DOHH2 (cell line): ENCODE measurements at regions not wholly inside any gene's neighbourhood (a gene's known extent, or its start where the extent isn't known, plus 50 kb on each side); places are given as distances from the start of the nearest gene placed in this dataset.

Experiments used
- H3F3A ChIP-seq: fragments of 200-600 bp; sonication (generic), shearing (Covaris generic); 2 replicates; pipeline ENCODE4 v1.6.0; 2016; ENCODE audit warnings: antibody characterized with exemption, mild to moderate bottlenecking; ENCODE audit not compliant: control insufficient read depth, insufficient read depth
- H3K27ac ChIP-seq: fragments of 200-600 bp; sonication (generic); 2 replicates; pipeline ENCODE4 v1.5.1; 2014; ENCODE audit warnings: low read depth, mild to moderate bottlenecking, low read length, moderate library complexity
- H3K27me3 ChIP-seq: fragments of 200-600 bp; sonication (generic); 2 replicates; pipeline ENCODE4 v1.6.1; 2014; ENCODE audit warnings: mild to moderate bottlenecking, low read length, mixed read lengths; ENCODE audit not compliant: control insufficient read depth
- H3K36me3 ChIP-seq: fragments of 200-600 bp; sonication (generic); 2 replicates; pipeline ENCODE4 v1.6.1; 2014; ENCODE audit warnings: mild to moderate bottlenecking, low read length, moderate library complexity, mixed read lengths; ENCODE audit not compliant: control insufficient read depth
- H3K4me1 ChIP-seq: fragments of 200-600 bp; sonication (generic); 2 replicates; pipeline ENCODE4 v1.6.1; 2014; ENCODE audit warnings: mild to moderate bottlenecking, low read length, mixed read lengths; ENCODE audit not compliant: control insufficient read depth
- H3K4me2 ChIP-seq: fragments of 200-600 bp; sonication (generic); 2 replicates; pipeline ENCODE4 v1.6.0; 2014; ENCODE audit warnings: mild to moderate bottlenecking, low read length, moderate library complexity
- H3K4me3 ChIP-seq: fragments of 200-600 bp; sonication (generic); 2 replicates; pipeline ENCODE4 v1.5.1; 2014; ENCODE audit warnings: mild to moderate bottlenecking, low read length, mixed read lengths
- H3K79me2 ChIP-seq: fragments of 200-600 bp; sonication (generic); 2 replicates; pipeline ENCODE4 v1.6.1; 2014; ENCODE audit warnings: mild to moderate bottlenecking, low read length, mixed read lengths; ENCODE audit not compliant: control insufficient read depth
- H3K9me2 ChIP-seq: fragments of 200-600 bp; sonication (generic); replicated peaks from 2 replicates; pipeline ENCODE4 v1.6.1; 2014; ENCODE audit warnings: mild to moderate bottlenecking, low read length, mixed read lengths; ENCODE audit not compliant: control insufficient read depth
- H3K9me3 ChIP-seq: fragments of 200-600 bp; sonication (generic); 2 replicates; pipeline ENCODE4 v1.6.1; 2014; ENCODE audit warnings: antibody characterized with exemption, low read length, mixed read lengths; ENCODE audit not compliant: control insufficient read depth, insufficient read depth
- H4K20me1 ChIP-seq: fragments of 200-600 bp; sonication (generic); 2 replicates; pipeline ENCODE4 v1.6.0; 2014; ENCODE audit warnings: low read depth, mild to moderate bottlenecking, antibody characterized with exemption, low read length, moderate library complexity; ENCODE audit not compliant: control insufficient read depth, insufficient read depth
- EZH2phosphoT487 ChIP-seq: fragments of 200-600 bp; sonication (generic); IDR thresholded peaks from 2 replicates; pipeline ENCODE4 v1.6.1; 2017; ENCODE audit warnings: borderline replicate concordance, mild to moderate bottlenecking, antibody characterized with exemption, low read length, moderate library complexity, mixed read lengths
- TF ChIP-seq, protein P1 (sequence below): fragments of 200-600 bp; sonication (generic); IDR thresholded peaks from one replicate; pipeline ENCODE4 v1.5.1; 2014; ENCODE audit warnings: antibody characterized with exemption, mild to moderate bottlenecking, low read depth, low read length; ENCODE audit not compliant: poor library complexity, severe bottlenecking

DNA sequence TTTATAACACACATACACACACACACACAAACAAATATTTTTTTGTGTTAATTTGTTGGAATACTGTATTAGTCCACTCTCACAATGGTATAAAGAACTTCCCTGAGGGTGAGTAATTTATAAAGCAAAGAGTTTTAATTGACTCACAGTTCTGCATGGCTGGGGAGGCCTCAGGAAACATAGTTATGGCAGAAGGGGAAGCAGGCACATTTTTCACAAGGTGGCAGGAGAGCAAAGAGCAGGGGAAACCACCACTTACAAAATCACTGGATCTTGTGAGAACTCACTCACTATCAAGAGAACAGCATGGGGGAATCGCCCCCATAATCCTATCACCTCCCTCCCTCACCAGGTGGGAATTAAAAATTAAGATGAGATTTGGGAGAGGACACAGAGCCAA lies 205.4 kb upstream of the PTPRD start:
- Histone ChIP-seq H3K27ac (no peak overlapping the region), H3K9me3 (no peaks in the 10 kb centered on the region), H3K36me3 (no peaks in the 10 kb centered on the region), H3K4me1 (no peaks in the 10 kb centered on the region), H3K4me2 (no peak overlapping the region), H3K9me2 (no peaks in the 10 kb centered on the region), H3K27me3 (no peaks in the 10 kb centered on the region), H3F3A (no peaks in the 10 kb centered on the region), H3K79me2 (no peaks in the 10 kb centered on the region), H4K20me1 (no peaks in the 10 kb centered on the region), H3K4me3 (no peak overlapping the region)
- no peak for TF ChIP-seq EZH2phosphoT487
- TF ChIP-seq, protein P1, sequence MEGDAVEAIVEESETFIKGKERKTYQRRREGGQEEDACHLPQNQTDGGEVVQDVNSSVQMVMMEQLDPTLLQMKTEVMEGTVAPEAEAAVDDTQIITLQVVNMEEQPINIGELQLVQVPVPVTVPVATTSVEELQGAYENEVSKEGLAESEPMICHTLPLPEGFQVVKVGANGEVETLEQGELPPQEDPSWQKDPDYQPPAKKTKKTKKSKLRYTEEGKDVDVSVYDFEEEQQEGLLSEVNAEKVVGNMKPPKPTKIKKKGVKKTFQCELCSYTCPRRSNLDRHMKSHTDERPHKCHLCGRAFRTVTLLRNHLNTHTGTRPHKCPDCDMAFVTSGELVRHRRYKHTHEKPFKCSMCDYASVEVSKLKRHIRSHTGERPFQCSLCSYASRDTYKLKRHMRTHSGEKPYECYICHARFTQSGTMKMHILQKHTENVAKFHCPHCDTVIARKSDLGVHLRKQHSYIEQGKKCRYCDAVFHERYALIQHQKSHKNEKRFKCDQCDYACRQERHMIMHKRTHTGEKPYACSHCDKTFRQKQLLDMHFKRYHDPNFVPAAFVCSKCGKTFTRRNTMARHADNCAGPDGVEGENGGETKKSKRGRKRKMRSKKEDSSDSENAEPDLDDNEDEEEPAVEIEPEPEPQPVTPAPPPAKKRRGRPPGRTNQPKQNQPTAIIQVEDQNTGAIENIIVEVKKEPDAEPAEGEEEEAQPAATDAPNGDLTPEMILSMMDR, result no peak

DNA sequence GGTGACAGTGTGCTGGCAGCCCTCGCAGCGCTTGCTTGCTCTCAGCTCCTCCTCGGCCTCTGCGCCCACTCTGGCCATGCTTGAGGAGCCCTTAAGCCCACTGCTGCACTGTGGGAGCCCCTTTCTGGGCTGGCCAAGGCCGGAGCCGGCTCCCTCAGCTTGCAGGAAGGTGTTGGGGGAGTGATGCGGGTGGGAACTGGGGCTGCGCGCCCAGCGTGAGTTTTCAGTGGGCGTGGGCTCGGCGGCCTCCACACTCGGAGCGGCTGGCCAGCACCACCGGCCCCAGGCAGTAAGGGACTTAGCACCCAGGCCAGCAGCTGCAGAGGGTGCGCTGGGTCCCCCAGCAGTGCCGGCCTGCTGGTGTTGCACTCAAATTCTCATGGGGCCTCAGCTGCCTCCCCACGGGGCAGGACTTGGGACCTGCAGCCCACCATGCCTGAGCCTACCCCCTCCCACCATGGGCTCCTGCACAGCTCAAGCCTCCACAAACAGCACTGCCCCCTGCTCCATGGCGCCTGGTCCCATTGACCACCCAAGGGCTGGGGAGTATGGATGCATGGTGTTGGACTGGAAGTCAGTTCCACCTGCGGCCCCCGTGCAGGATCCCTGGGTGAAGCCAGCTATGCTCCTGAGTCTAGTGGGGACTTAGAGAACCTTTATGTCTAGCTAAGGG lies 223.1 kb upstream of the PTPRD start:
- Histone ChIP-seq H3K4me2 (no peak overlapping the region), H3K9me3 (no peaks in the 10 kb centered on the region), H3K9me2 (no peaks in the 10 kb centered on the region), H3K4me1 (no peaks in the 10 kb centered on the region), H4K20me1 (no peaks in the 10 kb centered on the region), H3K36me3 (no peaks in the 10 kb centered on the region), H3F3A (no peaks in the 10 kb centered on the region), H3K27ac (no peak overlapping the region), H3K4me3 (no peak overlapping the region), H3K27me3 (no peaks in the 10 kb centered on the region), H3K79me2 (no peaks in the 10 kb centered on the region)
- TF ChIP-seq, protein P1, result no peak
- TF ChIP-seq EZH2phosphoT487, result no peak

DNA sequence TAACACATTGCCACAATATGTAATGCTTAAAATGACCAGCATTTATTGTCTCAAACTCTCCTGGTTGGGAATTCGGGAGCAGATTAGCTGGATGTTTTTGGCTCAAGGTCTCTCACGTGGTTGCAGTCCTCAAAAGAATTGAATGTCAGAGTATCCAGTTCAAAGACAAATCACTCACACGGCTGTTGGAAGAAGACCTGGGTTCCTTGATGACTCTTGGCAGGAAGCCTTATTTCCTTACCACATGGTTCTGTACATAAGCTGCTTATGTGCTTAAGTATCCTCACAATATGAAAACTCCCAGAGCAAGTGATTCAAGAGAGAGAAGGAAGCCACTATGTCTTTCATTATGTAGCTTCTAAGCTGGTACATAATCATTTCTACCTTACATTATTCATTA lies 230.3 kb upstream of the PTPRD start:
- H3F3A ChIP-seq, result no peaks in the 10 kb centered on the region
- H3K9me2 ChIP-seq, result no peaks in the 10 kb centered on the region
- no peaks in the 10 kb centered on the region for H3K27me3 ChIP-seq
- no peak overlapping the region for H3K4me3 ChIP-seq
- no peaks in the 10 kb centered on the region for H3K4me1 ChIP-seq
- no peak overlapping the region for H3K4me2 ChIP-seq
- H4K20me1 ChIP-seq, result no peaks in the 10 kb centered on the region
- TF ChIP-seq, protein P1, result no peak
- TF ChIP-seq EZH2phosphoT487, result no peak
- H3K36me3 ChIP-seq, result no peaks in the 10 kb centered on the region
- H3K79me2 ChIP-seq, result no peaks in the 10 kb centered on the region
- no peaks in the 10 kb centered on the region for H3K9me3 ChIP-seq
- no peak overlapping the region for H3K27ac ChIP-seq
